ENCODE measurements at regions not wholly inside any gene's neighbourhood (a gene's known extent, or its start where the extent isn't known, plus 50 kb on each side); places are given as distances from the start of the nearest gene placed in this dataset.
A peak's percentile ranks its signal among the peaks of the same experiment; 100 is the strongest.

DNA sequence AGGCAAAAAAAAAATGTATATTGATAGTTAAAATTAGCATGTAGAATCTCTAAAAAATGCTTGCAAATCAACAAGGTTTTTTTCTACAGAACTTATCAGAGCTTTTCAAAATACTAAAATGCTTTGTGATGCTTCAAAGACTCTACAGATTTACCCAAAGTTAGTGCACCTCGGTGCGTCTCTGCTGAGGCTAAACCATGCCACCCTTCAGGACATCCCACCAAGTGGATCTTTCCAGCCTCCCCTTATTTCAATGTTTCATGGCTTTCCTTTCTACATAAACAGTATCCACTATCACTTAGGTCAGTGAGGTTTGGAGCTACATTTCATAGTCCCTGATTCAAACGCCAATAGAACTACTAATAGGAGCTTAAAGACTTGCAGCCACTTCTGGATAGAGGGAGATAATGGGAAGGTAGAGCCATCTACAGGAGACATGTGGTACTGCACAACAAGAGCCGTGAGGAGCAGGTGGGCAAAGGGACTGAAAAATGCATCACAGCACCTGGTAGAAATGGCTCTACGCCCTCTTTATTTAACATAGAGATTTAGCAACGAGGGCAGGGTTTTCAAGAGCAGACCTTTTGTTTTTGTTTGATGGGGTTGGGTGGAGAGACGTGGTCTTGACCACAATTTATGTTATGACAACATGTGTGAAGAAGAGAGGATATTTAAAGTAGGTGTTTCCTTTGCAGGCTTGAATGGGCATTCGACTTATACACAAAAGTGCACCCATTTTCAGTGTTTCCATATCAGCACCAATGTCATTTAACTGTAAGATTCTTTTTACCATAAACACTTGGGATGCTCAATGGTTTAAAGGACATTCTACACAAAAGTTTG is 56.1 kb upstream of the SLC35G4 start:
- DNase-seq, result peak; percentile 2

DNA sequence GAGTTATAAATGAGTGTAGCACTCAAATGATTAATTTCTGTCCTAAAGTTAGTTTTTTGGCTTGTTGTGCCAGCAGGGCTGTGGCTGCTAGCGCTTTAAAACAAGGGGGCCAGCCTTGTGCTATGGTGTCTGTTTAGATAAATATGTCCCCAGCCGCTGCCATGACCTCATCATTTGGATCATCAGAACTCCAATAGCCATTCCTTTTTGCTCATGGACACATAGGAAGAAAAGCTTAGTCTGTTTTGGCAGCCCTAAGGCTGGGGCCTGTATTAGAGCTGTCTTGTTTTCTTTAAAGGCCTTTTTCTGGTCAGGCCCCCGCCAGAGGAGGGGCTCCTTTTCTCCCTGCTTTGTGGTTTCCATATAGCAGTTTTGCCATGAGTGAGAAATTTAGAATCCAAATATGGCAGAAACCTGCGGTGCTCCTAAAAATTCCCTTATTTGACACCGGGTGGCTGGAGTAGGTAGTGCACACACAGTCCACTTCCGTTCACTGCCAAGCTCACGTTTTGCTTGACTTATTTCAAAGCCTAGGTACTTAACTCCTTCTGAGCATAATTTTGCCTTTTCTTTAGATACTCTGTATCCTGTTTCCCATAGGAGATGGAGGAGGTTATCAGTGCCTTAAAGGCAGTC is 60.4 kb upstream of the SLC35G4 start:
- DNase-seq, result no peak

GRCh38 chr18:11548396-11548795 is 61.0 kb upstream of the SLC35G4 start:
- DNase-seq, result no peak

GRCh38 chr18:11544060-11544633 is 65.2 kb upstream of the SLC35G4 start:
- DNase-seq, result no peak

- DNase-seq, result no peak
Measured at GRCh38 chr18:11541179-11541578, 68.2 kb upstream of the SLC35G4 start.

DNA sequence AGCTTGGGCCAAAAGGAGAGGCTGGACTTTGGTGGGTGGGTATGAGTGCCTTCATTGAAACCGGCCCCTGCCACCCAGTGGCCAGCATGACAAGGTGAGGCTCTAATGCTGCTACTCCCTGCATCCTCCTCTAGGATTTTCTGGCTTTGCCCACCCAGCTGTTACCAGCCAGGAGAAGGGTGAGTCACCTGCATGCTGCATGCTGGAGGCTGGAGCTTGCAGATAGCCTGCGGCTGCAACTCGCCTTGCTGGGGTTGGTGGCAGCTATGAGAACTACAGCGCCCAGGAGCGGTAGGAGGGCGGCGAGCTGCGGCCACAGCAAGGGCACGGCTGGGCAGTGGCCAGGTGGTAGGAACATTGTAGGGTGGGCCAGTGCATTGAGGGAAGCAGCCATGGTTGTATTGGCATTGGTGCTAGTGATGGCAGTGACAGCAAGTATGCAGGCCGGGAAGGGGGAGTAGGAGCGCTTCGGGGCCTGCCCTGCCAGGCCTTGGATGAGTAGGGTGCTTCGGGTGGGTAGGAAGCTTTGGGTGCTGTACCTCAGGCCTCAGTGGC is 75.4 kb upstream of the SLC35G4 start:
- no peak for DNase-seq

DNA sequence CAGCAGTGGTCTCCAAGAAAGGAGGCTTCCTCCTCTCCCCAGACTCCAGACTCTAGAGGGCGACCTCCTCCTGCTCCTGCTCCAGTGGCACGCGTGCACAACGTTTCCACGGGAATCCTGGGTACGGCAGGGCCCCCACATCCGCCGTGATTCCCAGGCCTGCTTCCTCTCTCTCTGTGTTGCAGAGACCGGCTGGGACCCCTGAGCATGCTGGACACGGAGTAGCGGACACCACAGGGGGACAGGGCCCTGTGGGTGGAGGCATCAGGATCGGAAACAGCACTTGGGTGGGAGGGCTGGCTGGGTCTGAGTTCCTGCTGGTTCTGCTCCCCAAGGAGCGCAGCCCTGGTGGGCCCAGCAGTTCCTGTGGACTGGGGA is 75.9 kb upstream of the SLC35G4 start:
- no peak for DNase-seq

GRCh38 chr18:11532758-11533512 is 76.5 kb upstream of the SLC35G4 start:
- DNase-seq, result no peak

- DNase-seq, result no peak
Measured at GRCh38 chr18:11529081-11529480, 80.3 kb upstream of the SLC35G4 start.

- no peak for DNase-seq
Measured at GRCh38 chr18:11526675-11527074, 82.7 kb upstream of the SLC35G4 start.

- no peak for DNase-seq
Measured at GRCh38 chr18:11523804-11524203, 85.6 kb upstream of the SLC35G4 start.

DNA sequence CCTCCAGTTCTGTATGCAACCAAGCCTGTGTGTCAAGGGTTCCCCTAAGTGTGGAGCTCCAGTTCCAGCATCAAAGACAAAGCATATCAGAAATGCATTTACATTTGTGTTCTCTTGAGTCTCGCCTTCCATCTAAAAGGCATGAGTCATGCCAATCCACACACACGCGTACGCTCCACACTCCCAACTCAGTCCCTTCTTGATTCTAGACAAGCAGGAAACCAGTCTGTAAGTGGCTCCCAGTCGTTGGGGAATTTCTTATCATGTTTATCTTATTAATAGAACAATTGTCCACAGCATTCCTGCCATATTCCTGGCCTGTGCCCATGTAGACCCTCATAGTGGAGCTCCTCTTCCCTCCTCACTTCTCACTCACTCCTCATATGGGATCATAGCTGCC is 86.4 kb upstream of the SLC35G4 start:
- no peak for DNase-seq

GRCh38 chr18:11521853-11522252 is 87.5 kb upstream of the SLC35G4 start:
- no peak for DNase-seq

DNA sequence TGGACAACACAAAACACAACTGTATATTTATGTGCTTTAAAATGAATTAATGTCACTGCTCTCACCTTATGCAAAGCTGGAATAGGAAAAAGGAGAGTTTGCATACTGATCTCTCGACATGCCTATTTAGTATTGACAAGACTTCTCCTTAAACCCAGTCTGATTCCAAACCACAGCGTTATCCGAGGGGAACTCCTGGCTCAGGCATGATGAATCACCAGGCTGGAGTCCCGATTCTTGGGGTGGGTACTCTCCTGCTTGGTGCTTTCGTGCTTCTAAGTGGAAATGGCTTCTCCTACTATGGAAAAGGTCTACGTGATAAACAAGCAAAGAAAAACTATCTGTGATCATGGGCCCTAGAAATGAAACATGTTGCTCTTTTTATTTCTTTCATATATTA is 88.9 kb upstream of the SLC35G4 start:
- no peak for DNase-seq

- no peak for DNase-seq
Measured at GRCh38 chr18:11518788-11519685, 90.4 kb upstream of the SLC35G4 start.

DNA sequence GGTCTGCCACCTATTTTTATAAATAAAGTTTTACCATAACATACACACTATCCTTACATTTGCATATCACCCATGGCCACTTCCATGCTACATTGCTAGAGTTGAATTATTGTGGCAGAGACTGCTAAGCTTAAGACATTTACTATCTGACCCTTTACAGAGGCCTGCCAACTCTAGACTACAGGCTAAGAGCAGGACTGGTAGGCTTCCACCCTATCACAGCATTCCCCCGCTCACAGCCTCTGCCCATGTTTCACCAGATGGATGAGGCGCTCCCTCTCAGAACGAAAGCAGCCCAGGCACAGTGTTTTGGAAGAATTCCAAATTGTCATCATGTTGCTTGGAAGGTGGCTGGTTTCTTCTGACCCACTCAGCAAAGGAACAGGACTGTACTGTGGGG is 91.7 kb upstream of the SLC35G4 start:
- no peak for DNase-seq

DNA sequence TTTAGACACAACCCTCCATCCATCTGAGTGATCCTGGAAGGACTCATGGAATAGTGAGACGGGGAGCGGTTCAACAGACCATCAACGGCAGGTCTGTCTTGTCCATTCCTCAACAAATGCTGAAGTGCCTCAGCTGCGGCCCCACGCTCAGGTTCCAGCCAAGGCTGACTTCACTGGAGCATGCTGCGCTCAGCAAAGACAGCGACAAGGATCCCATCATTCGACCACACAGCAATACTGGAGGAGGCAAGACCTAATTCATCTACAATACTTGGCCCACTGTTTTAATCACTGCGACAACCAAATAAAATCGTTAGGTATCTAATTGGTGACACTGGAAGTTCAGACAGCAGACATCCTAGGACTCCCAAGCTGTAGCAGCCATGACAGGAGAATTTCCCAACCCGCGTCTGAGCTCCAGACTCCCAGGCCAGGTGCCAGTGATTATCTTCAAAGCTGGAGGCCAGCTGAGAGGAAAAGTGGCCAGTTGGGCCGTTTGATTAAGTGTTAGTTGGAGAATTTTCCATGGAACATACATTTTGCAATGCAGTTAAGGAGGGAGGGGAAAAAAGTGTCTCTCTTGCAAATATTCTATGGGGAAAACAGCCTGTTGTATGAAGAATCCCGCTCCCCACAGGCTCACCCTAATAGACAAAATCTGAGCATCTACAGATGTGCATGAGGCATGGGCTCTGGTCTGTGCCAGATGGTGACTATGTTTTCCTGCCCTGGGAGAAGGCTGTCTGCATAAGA is 92.5 kb upstream of the SLC35G4 start:
- DNase-seq, result no peak

GRCh38 chr18:11514267-11514666 is 95.1 kb upstream of the SLC35G4 start:
- DNase-seq, result no peak

GRCh38 chr18:11512096-11513025 is 97.0 kb upstream of the SLC35G4 start:
- DNase-seq, result no peak
